Activated naive CD8-positive, alpha-beta T cell treated with anti-CD3 and anti-CD28 coated beads, Interleukin-2, amount 10 ng/mL, durations not matched to agents 7 days and 5 days (primary cell): ENCODE measurements at regions not wholly inside any gene's neighbourhood (a gene's known extent, or its start where the extent isn't known, plus 50 kb on each side); places are given as distances from the start of the nearest gene placed in this dataset.

Experiments used
- ATAC-seq: fragments of 150-1000 bp; cut with Tn5 transposase; one replicate; pipeline ENCODE4 v1.10.0; 2021; ENCODE audit warnings: low read depth, moderate library complexity
- POLR2A ChIA-PET: fragments of 350-600 bp; sonication (Branson Sonifier 250); formaldehyde crosslinking; loops from one replicate; lab custom pipeline; 2021; ENCODE audit warnings: antibody characterized with exemption; lab: Charles Lee
- DNase-seq: peaks from one replicate; pipeline ENCODE4 v3.0.0; 2021
- H3K27ac Mint-ChIP-seq: one replicate; pipeline ENCODE4 v1.8.0; 2022; ENCODE audit warnings: mild to moderate bottlenecking, mixed read lengths
- H3K27me3 Mint-ChIP-seq: one replicate; pipeline ENCODE4 v1.8.0; 2022; ENCODE audit warnings: mild to moderate bottlenecking, moderate library complexity, mixed read lengths
- H3K36me3 Mint-ChIP-seq: one replicate; pipeline ENCODE4 v1.8.0; 2021; ENCODE audit warnings: mild to moderate bottlenecking, mixed read lengths
- H3K4me1 Mint-ChIP-seq: one replicate; pipeline ENCODE4 v1.8.0; 2021; ENCODE audit warnings: mixed read lengths
- H3K4me3 Mint-ChIP-seq: one replicate; pipeline ENCODE4 v1.8.0; 2022; ENCODE audit warnings: mild to moderate bottlenecking, moderate library complexity, mixed read lengths
- H3K9me3 Mint-ChIP-seq: one replicate; pipeline ENCODE4 v1.8.0; 2021; ENCODE audit warnings: mixed read lengths

- Mint-ChIP-seq H3K27ac (no peak overlapping the region), H3K9me3 (peaks cover 3% of the 10 kb centered on the region), H3K27me3 (peaks cover 5% of the 10 kb centered on the region), H3K4me1 (peaks cover 3% of the 10 kb centered on the region), H3K4me3 (no peak overlapping the region), H3K36me3 (no peaks in the 10 kb centered on the region)
- no peak for ATAC-seq
- POLR2A ChIA-PET = no interaction called here
- DNase-seq = no peak
Observed at GRCh38 chr2:217064234-217065011, 204.6 kb upstream of the TNP1 start.

GRCh38 chr2:217063238-217063755, 203.4 kb upstream of the TNP1 start:
- Mint-ChIP-seq H3K27me3 (peaks cover 9% of the 10 kb centered on the region), H3K36me3 (no peaks in the 10 kb centered on the region), H3K4me3 (no peak overlapping the region), H3K27ac (no peak overlapping the region), H3K4me1 (peaks cover 3% of the 10 kb centered on the region), H3K9me3 (peaks cover 3% of the 10 kb centered on the region)
- ATAC-seq (no peak), DNase-seq (no peak)
- POLR2A ChIA-PET = no interaction called here

- peaks cover 2% of the 10 kb centered on the region for H3K9me3 Mint-ChIP-seq
- H3K27ac Mint-ChIP-seq = no peak overlapping the region
- H3K36me3 Mint-ChIP-seq = no peaks in the 10 kb centered on the region
- no peak for ATAC-seq
- peaks cover 3% of the 10 kb centered on the region for H3K4me1 Mint-ChIP-seq
- DNase-seq = no peak
- peaks cover 12% of the 10 kb centered on the region for H3K27me3 Mint-ChIP-seq
- H3K4me3 Mint-ChIP-seq = no peak overlapping the region
- POLR2A ChIA-PET = no interaction called here
Observed at GRCh38 chr2:217062768-217063167, 202.9 kb upstream of the TNP1 start.

- Mint-ChIP-seq H3K27me3 (peaks cover 17% of the 10 kb centered on the region), H3K9me3 (no peaks in the 10 kb centered on the region)
- POLR2A ChIA-PET = no interaction called here
Observed at GRCh38 chr2:217061916-217062505, 202.1 kb upstream of the TNP1 start.

GRCh38 chr2:217060951-217061547, 201.2 kb upstream of the TNP1 start:
- H3K4me3 Mint-ChIP-seq = no peak overlapping the region
- no peaks in the 10 kb centered on the region for H3K36me3 Mint-ChIP-seq
- POLR2A ChIA-PET = no interaction called here
- H3K4me1 Mint-ChIP-seq = peaks cover 3% of the 10 kb centered on the region
- H3K9me3 Mint-ChIP-seq = no peaks in the 10 kb centered on the region
- DNase-seq = no peak
- peaks cover 16% of the 10 kb centered on the region for H3K27me3 Mint-ChIP-seq
- no peak overlapping the region for H3K27ac Mint-ChIP-seq
- no peak for ATAC-seq

More at GRCh38 chr2:217061916-217062505, 202.1 kb upstream of the TNP1 start:
- no peak for DNase-seq
- Mint-ChIP-seq H3K4me3 (no peak overlapping the region), H3K4me1 (peaks cover 3% of the 10 kb centered on the region), H3K27ac (no peak overlapping the region), H3K36me3 (no peaks in the 10 kb centered on the region)
- no peak for ATAC-seq

GRCh38 chr2:217060516-217060915, 200.7 kb upstream of the TNP1 start:
- Mint-ChIP-seq H3K9me3 (no peaks in the 10 kb centered on the region), H3K4me1 (peaks cover 3% of the 10 kb centered on the region), H3K4me3 (no peak overlapping the region), H3K36me3 (no peaks in the 10 kb centered on the region), H3K27me3 (peaks cover 21% of the 10 kb centered on the region), H3K27ac (no peak overlapping the region)
- DNase-seq (no peak), ATAC-seq (no peak)
- POLR2A ChIA-PET = no interaction called here

GRCh38 chr2:217058791-217059755, 199.2 kb upstream of the TNP1 start:
- Mint-ChIP-seq H3K9me3 (no peaks in the 10 kb centered on the region), H3K36me3 (no peaks in the 10 kb centered on the region), H3K4me1 (peaks cover 2% of the 10 kb centered on the region), H3K27ac (no peak overlapping the region), H3K27me3 (peaks cover 21% of the 10 kb centered on the region), H3K4me3 (no peak overlapping the region)
- ATAC-seq (no peak), DNase-seq (no peak)
- POLR2A ChIA-PET = no interaction called here

- no peak overlapping the region for H3K27ac Mint-ChIP-seq
- H3K4me1 Mint-ChIP-seq = no peaks in the 10 kb centered on the region
- POLR2A ChIA-PET = no interaction called here
- no peaks in the 10 kb centered on the region for H3K9me3 Mint-ChIP-seq
- DNase-seq (no peak), ATAC-seq (no peak)
- no peak overlapping the region for H3K4me3 Mint-ChIP-seq
- peaks cover 21% of the 10 kb centered on the region for H3K27me3 Mint-ChIP-seq
- H3K36me3 Mint-ChIP-seq = no peaks in the 10 kb centered on the region
Observed at GRCh38 chr2:217057773-217058172, 197.9 kb upstream of the TNP1 start.

- Mint-ChIP-seq H3K4me1 (no peaks in the 10 kb centered on the region), H3K4me3 (no peak overlapping the region), H3K36me3 (no peaks in the 10 kb centered on the region), H3K27ac (no peak overlapping the region), H3K27me3 (peaks cover 22% of the 10 kb centered on the region), H3K9me3 (no peaks in the 10 kb centered on the region)
- no peak for ATAC-seq
- no peak for DNase-seq
- POLR2A ChIA-PET = no interaction called here
Observed at GRCh38 chr2:217055624-217056023, 195.8 kb upstream of the TNP1 start.

GRCh38 chr2:217054791-217055190, 194.9 kb upstream of the TNP1 start:
- no peak overlapping the region for H3K27ac Mint-ChIP-seq
- no peaks in the 10 kb centered on the region for H3K36me3 Mint-ChIP-seq
- ATAC-seq = no peak
- no peak for DNase-seq
- no peak overlapping the region for H3K4me3 Mint-ChIP-seq
- peaks cover 22% of the 10 kb centered on the region for H3K27me3 Mint-ChIP-seq
- no peaks in the 10 kb centered on the region for H3K9me3 Mint-ChIP-seq
- no peaks in the 10 kb centered on the region for H3K4me1 Mint-ChIP-seq
- POLR2A ChIA-PET = no interaction called here

GRCh38 chr2:217052856-217053577, 193.2 kb upstream of the TNP1 start:
- POLR2A ChIA-PET = no interaction called here
- no peak overlapping the region for H3K4me3 Mint-ChIP-seq
- H3K4me1 Mint-ChIP-seq = peaks cover 2% of the 10 kb centered on the region
- DNase-seq (no peak), ATAC-seq (no peak)
- H3K9me3 Mint-ChIP-seq = no peaks in the 10 kb centered on the region
- H3K36me3 Mint-ChIP-seq = no peaks in the 10 kb centered on the region
- H3K27ac Mint-ChIP-seq = no peak overlapping the region
- peaks cover 28% of the 10 kb centered on the region for H3K27me3 Mint-ChIP-seq

- Mint-ChIP-seq H3K4me3 (no peak overlapping the region), H3K4me1 (peaks cover 2% of the 10 kb centered on the region), H3K27me3 (peaks cover 23% of the 10 kb centered on the region), H3K36me3 (no peaks in the 10 kb centered on the region), H3K27ac (no peak overlapping the region), H3K9me3 (no peaks in the 10 kb centered on the region)
- no peak for DNase-seq
- POLR2A ChIA-PET = no interaction called here
- ATAC-seq = no peak
Observed at GRCh38 chr2:217051416-217051815, 191.6 kb upstream of the TNP1 start.
